Cerebellar nuclear complex (tissue), 1 donor: ENCODE measurements at regions not wholly inside any gene's neighbourhood (a gene's known extent, or its start where the extent isn't known, plus 50 kb on each side); places are given as distances from the start of the nearest gene placed in this dataset.
"Not testable (repeated sequence)": the region's sequence is repeated elsewhere in the genome, so short reads cannot be mapped to it uniquely, and the experiment has no call there.

Experiments used
- DNase-seq, 2 experiments: peaks; one replicate each; lab custom pipeline; 2025; lab: John Stamatoyannopoulos, UW

DNA sequence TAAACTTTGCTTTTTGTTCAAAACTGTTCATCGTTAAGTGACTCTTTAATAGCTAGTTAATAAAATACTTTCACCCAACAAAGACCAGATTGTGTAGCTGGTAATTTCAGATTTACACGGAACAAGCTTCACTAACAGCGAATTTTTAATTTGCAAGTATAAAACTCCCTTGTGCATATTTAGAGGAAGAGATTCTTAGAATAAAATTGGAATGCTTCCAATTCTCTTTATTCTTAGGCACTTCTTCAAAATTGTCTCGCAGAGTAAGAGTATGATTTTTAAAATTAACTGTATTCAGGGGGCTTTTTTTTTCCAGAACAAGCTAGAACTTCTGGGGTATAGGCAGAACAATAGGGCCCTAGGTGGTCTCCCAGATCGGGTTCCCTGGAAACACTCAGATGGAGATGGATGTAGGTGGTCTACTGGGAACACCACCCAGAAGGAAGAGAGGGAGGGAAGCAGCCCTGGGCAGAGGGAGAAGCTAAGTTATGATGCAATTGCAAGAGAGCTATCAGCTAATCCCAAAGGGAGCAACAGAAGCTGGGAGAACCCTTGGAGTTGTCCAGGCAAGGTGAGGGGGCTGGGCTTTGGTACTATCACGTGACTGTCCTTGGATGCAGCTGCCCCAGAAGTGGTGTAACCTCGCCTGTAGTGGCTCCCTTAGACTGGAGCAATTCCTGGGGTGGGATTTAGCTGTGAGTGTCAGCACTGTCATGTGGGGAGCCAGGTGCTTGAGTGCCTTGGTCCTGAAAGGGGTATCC, 151.7 kb upstream of the ASB18 start:
- no peak for DNase-seq

GRCh38 chr2:236417150-236417549, 152.5 kb upstream of the ACKR3 start:
- DNase-seq: no peak

- DNase-seq: no peak
Observed at GRCh38 chr2:236430584-236430983, 139.0 kb upstream of the ACKR3 start.

DNA sequence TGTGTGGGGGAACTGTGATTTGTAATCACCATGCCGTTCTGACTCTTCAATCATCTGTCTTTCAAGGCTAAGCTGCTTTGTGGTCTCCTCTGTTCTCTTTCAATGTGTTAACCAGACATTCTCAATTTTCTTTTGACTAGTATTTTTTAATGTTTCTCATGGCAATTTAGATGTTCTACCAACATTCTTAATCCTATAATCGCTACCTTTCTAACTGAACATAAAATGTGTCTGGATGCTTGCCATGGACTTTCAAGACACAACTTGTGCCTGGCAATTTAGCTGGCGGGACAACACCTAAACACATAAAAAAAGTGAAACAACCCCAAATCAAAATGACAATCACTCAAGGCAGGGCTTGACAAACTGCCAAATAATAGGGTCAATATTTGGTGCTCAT, 135.0 kb upstream of the ACKR3 start:
- no peak for DNase-seq

GRCh38 chr2:236440110-236440881, 129.3 kb upstream of the ACKR3 start:
- no peak for DNase-seq

DNA sequence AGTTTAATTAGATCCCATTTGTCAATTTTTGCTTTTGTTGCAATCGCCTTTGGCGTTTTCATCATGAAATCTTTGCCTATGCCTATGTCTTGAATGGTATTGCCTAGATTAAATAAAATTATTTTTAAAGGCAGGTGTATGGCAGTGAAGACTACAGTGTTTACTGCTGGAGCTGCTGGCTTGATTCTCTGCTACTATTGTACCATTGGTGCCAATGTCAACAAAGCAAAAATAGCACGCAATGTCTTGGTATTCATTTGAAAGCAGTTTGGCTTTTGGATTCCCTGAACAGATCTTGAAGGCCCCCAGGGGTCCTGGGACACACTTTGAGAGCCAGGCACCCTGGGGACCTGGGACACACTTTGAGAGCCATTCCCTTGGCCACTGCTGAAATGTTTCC, 125.4 kb upstream of the ACKR3 start:
- no peak for DNase-seq

- DNase-seq: no peak
Observed at GRCh38 chr2:236445678-236446077, 123.9 kb upstream of the ACKR3 start.

- DNase-seq: no peak
Observed at GRCh38 chr2:236446521-236446920, 123.1 kb upstream of the ACKR3 start.

DNA sequence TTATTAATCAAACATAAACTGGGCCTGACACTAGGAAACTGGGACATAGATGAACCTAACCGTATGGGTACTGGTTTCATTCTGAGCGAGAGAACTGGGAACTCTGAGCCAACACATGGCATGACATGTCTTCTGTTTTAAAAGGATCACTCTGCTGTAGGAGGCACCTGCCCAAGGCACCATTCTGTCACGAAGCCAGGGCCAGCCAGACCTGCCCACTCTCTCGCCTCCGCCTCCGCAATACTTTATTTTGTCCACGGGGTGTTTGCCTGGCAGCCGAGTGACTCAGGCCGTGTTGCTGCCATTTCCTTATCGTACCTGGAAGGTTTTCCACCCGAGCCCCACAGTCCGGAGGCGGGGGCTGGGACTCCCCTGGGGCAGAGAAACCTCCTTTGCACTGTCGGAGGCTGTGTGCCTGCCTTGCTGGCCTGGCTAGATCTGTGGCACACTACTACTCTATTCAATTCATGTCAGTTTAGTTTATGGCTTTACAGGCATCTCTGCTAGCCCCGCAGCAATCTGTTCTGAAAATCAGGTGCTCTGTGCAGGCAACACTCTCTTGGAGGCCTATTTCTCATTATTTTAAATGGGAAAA, 120.4 kb upstream of the ACKR3 start:
- no peak for DNase-seq

GRCh38 chr2:236452238-236452637, 117.4 kb upstream of the ACKR3 start:
- DNase-seq: no peak

DNA sequence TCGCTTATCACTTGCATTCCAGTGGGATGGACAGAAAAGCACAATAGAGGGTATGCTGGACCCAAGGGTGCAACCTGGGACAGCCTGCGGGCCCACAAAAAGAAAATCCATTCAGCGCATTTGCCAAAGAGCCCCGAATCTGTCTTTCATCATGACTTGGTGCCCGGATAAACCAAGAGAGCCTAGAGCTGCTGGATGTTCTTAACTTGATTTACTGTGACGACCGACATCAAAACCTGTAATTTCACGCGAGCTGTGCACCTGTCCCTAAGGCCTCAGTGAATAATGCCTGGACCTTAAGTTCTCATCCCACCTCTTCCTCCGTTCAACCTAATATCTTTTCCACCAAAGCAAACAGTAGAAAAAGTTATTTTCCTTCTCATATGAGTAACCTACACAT, 115.5 kb upstream of the ACKR3 start:
- DNase-seq: no peak

DNA sequence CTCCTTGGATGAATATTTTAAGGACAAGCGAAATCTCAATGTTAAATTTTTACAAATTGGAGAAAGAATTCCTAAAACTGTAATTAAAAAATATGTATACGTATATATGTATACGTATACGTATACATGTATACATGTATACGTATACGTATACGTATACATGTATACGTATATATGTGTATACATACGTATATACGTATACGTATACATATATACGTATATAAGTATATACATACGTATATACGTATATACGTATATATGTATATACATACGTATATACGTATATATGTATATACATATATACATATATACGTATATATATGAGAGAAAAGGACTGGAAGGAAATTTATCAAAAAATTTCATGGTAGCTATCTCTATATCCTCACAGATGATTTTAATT, 110.2 kb upstream of the ACKR3 start:
- DNase-seq: no peak

- DNase-seq: no peak
Observed at GRCh38 chr2:236464140-236464539, 105.5 kb upstream of the ACKR3 start.

DNA sequence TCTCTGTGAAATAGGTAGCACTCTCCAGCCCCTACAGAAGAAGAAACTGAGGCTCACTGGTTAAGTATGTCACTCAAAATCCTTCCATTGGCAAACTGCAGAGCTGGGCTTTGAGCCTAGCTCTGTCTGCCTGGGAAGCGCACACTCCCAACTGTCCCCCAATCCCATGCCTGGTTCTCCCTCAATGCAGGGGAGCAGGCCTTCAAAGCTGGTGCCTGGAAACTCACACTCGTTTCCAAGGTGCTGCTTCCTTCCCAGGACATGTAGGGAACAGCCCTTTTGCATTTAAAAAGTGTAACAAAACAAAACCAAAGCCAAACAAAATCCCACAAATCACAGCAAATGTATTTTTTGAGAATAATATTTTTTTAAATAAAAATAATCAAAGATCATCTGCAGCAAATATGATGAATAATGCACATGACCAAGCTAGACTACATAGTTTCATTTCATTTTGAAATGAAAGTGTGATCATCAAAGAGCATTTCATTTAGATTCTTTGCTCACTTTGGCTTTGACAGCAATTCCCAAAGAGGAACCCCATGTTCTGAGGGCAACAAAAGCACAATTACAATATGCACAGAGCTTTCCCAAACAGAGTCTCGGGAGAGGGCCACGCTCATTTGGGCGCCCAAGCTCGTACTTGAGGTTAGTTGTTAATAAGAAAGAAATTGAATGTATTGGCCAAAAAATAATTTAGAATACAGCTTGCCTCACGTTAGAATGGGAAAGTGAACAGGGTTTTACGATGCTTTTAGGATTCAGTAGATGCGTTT, 96.7 kb upstream of the ACKR3 start:
- DNase-seq: no peak

DNA sequence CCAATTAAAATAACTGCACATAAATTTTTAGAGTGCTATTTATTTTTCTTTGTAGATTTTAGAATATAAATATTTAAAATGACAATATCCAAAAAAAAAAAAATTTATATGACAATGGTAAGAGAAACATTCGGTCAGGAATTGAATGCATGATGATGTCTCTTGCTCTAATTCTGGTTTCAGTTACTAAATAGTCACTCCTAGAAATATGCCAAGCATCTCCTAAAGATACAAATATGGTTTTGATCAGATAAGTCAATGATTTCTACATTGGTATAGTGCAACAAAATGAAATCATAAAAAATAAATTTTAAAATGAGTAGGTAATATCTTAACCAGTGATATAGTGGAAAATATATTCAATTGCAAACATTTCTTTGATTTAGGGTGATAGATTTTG, 95.9 kb upstream of the ACKR3 start:
- DNase-seq: no peak

GRCh38 chr2:236479814-236480213, 89.8 kb upstream of the ACKR3 start:
- no peak for DNase-seq

DNA sequence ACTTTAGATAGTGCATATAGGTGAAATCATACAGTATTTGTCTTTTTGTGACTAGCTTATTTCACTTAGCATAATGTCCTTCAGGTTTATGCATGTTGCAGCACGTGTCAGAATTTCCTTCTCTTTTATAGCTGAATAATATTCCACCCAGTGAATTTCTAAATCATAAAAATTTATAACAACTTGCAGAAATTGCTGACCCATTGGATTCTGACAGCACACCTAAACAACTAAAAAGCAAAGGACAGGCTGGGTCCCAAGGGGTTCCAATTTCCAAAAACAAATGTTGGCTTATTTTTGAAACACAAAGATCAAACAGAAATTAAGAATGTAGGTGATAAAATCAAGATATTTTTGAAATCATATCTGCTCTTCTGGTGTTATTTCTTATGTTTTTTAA, 86.5 kb upstream of the ACKR3 start:
- DNase-seq: no peak

DNA sequence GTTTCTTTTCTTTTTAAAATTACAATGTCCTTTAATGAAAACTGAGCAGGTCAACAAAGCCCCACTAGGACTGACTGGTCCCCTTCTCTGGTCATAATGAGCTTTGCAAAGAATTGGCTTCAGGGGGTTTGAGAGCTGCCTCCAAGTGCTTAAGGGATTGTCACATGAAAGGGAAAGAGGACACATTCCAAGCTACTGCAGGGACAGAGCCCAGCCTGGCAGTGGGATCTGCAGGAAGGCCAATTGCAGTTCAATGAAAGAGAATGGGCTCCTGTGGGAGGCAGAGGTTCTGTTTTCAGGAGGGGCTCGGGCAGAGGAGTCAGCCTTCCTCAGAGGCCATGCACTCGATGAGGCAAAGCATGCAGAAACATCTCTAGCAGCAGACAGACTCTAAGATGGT, 84.1 kb upstream of the ACKR3 start:
- no peak for DNase-seq

DNA sequence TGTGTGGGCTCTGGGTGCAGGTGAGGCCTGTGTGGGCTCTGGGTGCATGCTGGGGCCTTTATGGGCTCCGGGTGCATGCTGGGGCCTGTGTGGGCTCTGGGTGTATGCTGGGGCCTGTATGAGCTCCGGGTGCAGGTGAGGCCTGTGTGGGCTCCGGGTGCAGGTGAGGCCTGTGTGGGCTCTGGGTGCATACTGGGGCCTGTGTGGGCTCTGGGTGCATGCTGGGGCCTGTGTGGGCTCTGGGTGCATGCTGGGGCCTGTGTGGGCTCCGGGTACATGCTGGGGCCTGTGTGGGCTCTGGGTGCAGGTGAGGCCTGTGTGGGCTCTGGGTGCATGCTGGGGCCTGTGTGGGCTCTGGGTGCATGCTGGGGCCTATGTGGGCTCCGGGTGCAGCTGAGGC, 80.5 kb upstream of the ACKR3 start:
- not testable (repeated sequence) for DNase-seq

DNA sequence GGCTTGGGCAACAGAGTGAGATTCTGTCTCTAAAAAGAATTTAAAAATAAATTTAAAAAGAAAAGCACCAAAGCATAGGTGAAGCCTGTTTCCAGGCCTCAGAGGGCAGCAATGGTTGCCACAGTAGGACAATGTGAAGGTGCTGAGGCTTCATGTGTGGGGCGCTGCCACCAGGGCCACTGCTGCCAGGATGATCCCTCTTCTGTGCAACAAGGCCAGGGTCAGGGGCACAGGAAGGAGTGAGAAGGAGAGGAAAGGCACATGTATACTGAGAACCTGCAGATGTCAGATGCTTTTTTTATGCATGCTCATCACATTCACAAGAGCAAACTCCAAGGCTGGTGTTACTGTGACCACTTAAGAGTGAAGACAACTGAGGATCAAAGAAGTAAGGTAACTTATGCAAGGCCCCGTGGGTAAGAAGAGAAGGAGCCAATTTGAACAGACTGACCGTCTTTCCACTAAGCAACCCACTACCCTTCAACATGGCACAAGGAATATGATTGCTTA, 79.7 kb upstream of the ACKR3 start:
- DNase-seq: no peak

- DNase-seq: no peak
Observed at GRCh38 chr2:236496340-236496739, 73.3 kb upstream of the ACKR3 start.

- no peak for DNase-seq
Observed at GRCh38 chr2:236498369-236498768, 71.3 kb upstream of the ACKR3 start.
